GM12878 (cell line): ENCODE measurements at regions not wholly inside any gene's neighbourhood (a gene's known extent, or its start where the extent isn't known, plus 50 kb on each side); places are given as distances from the start of the nearest gene placed in this dataset.

Source experiments
- ATAC-seq: fragments of 200-7000 bp; cut with Tn5 transposase; 3 replicates; pipeline ENCODE4 v1.9.1; 2020; ENCODE audit warnings: mild to moderate bottlenecking, moderate library complexity
- BruUV-seq: library from RNA; stranded (reverse); fragments of 400-500 nt; replicated peaks from 2 replicates; lab custom pipeline; 2021; lab: Mats Ljungman, UMichigan
- CTCF ChIA-PET: fragments of 300-600 bp; sonication (Branson Sonifier 250); formaldehyde crosslinking; extraction: SDS; loops from one replicate; lab custom pipeline; 2021; ENCODE audit warnings: inconsistent platforms; lab: Yijun Ruan, JAX
- POLR2A ChIA-PET: fragments of 350-600 bp; formaldehyde crosslinking; extraction: SDS; loops from one replicate; lab custom pipeline; 2021; ENCODE audit warnings: inconsistent platforms; lab: Charles Lee
- RAD21 ChIA-PET: fragments of 300-600 bp; sonication (Branson Sonifier 250); formaldehyde crosslinking; loops from one replicate; lab custom pipeline; 2023; ENCODE audit warnings: antibody characterized with exemption; ENCODE audit not compliant: unreplicated experiment; lab: Charles Lee
- SMC1A ChIA-PET: fragments of 300-600 bp; sonication (Branson Sonifier 250); formaldehyde crosslinking; loops from one replicate; lab custom pipeline; 2023; ENCODE audit not compliant: unreplicated experiment, uncharacterized antibody; lab: Charles Lee
- DNase-seq: peaks from one replicate; pipeline ENCODE4 v3.0.0-alpha.2; 2011; ENCODE audit warnings: low read depth, low spot score
- FAIRE-seq: peaks from 3 replicates; lab custom pipeline; 2011; peaks lifted over from hg19 to GRCh38; lab: Jason Lieb, UNC
- H2AFZ ChIP-seq: 2 replicates; pipeline ENCODE4 v1.6.0; 2011; ENCODE audit warnings: low read depth, low read length, control low read depth; ENCODE audit not compliant: control insufficient read depth
- H3K27ac ChIP-seq: 2 replicates; pipeline ENCODE4 v1.5.1; 2011; ENCODE audit warnings: control low read depth; ENCODE audit not compliant: control insufficient read depth, insufficient read depth
- H3K27me3 ChIP-seq, 2 experiments: replicated peaks in 1 of 2; 2 replicates each; pipeline versions ENCODE4 v1.6.0 to v1.6.1; 2011; ENCODE audit warnings: low read length in 1 of 2; ENCODE audit not compliant: control insufficient read depth in 2 of 2, insufficient read depth in 2 of 2
- H3K36me3 ChIP-seq, 2 experiments: 2 replicates each; pipeline ENCODE4 v1.5.1; 2011; ENCODE audit warnings: low read length in 1 of 2; ENCODE audit not compliant: control insufficient read depth in 2 of 2, insufficient read depth in 2 of 2
- H3K4me1 ChIP-seq: 2 replicates; pipeline ENCODE4 v1.6.1; 2011; ENCODE audit warnings: mild to moderate bottlenecking, low read length, moderate library complexity, mixed read lengths; ENCODE audit not compliant: control insufficient read depth, insufficient read depth
- H3K4me2 ChIP-seq: 2 replicates; pipeline ENCODE4 v1.6.0; 2011; ENCODE audit warnings: control low read depth; ENCODE audit not compliant: control insufficient read depth, insufficient read depth
- H3K4me3 ChIP-seq: fragments of 200-600 bp; sonication (generic); 2 replicates; pipeline ENCODE4 v1.5.1; 2016
- H3K79me2 ChIP-seq: 2 replicates; pipeline ENCODE4 v1.6.0; 2011; ENCODE audit warnings: low read length; ENCODE audit not compliant: control insufficient read depth, insufficient read depth
- H3K9ac ChIP-seq: 2 replicates; pipeline ENCODE4 v1.8.0; 2011; ENCODE audit warnings: low read length, control low read depth, mixed read lengths; ENCODE audit not compliant: control insufficient read depth, insufficient read depth
- H3K9me3 ChIP-seq: replicated peaks from 3 replicates; pipeline ENCODE4 v1.5.1; 2011; ENCODE audit warnings: mild to moderate bottlenecking, low read length; ENCODE audit not compliant: control insufficient read depth, insufficient read depth
- H4K20me1 ChIP-seq: 2 replicates; pipeline ENCODE4 v1.6.0; 2011; ENCODE audit not compliant: control insufficient read depth, insufficient read depth
- CEBPB ChIP-seq, 2 experiments: fragments of 150-350 bp in 1 of 2; IDR thresholded peaks; 2 replicates each; pipeline ENCODE4 v1.6.1; 2012 to 2014; ENCODE audit warnings: low read depth in 2 of 2, low read length in 2 of 2, borderline replicate concordance in 1 of 2, inconsistent platforms in 1 of 2
- DPF2 ChIP-seq: fragments of 450-650 bp; IDR thresholded peaks from 2 replicates; pipeline ENCODE4 v1.6.1; 2017; ENCODE audit warnings: mild to moderate bottlenecking
- IRF5 ChIP-seq: fragments of 450-650 bp; IDR thresholded peaks from 2 replicates; pipeline ENCODE4 v1.6.1; 2017; ENCODE audit warnings: borderline replicate concordance
- RAD21 ChIP-seq: IDR thresholded peaks from 2 replicates; pipeline ENCODE4 v1.6.1; 2011; ENCODE audit warnings: mild to moderate bottlenecking, low read depth, low read length, moderate library complexity; ENCODE audit not compliant: insufficient read depth
- WGBS: methylation state at CpG from one replicate; pipeline ENCODE4 v1.1.6; 2016; ENCODE audit warnings: low lambda C conversion rate; ENCODE audit not compliant: insufficient replicate concordance, insufficient coverage; ENCODE audit errors: missing lambda C conversion rate; 5-methylcytosine and 5-hydroxymethylcytosine counted together
- in situ Hi-C: fragments of 300-500 bp; cut with MboI; formaldehyde crosslinking; loops from 9 replicates; pipeline ENCODE4 v1.14.3; 2018; ENCODE audit warnings: mixed read lengths
- intact Hi-C: fragments of 100-400 bp; cut with micrococcal nuclease; formaldehyde crosslinking; loops from one replicate; pipeline ENCODE4 v1.14.2; 2022; ENCODE audit not compliant: unreplicated experiment

- RAD21 ChIA-PET = interaction anchor here (1.1 to 8.6 kb wide), 3 partner anchors 24 to 37 kb away, joined by 3 to 110 read pairs (median 91); no protein-coding TSS in a partner anchor
Observed at GRCh38 chr14:98171654-98172053, 1100.3 kb downstream of the BCL11B start.

More at GRCh38 chr14:98171654-98172053, 1100.3 kb downstream of the BCL11B start:
- TF ChIP-seq CEBPB (IDR thresholded peaks at IDR 0.05; ENCODE audit: borderline replicate concordance in 1 of 2, low read depth in 2 of 2, low read length in 2 of 2) (no peak), IRF5 (no peak), RAD21 (peak; percentile 42; the same call in 1 of the 2 replicates), DPF2 (0 out of 2 replicates have a peak, but pooled peaks have one; percentile 70)
- DNase-seq (no peak), ATAC-seq (no peak), FAIRE-seq (no peak)
- H4K20me1 ChIP-seq = no peaks in the 10 kb centered on the region
- H3K27ac ChIP-seq = no peak overlapping the region
- POLR2A ChIA-PET = interaction anchor here (1.5 to 2.9 kb wide), 3 partner anchors 14 to 31 kb away, joined by 3 to 10 read pairs (median 4); no protein-coding TSS in a partner anchor
- H3K9me3 ChIP-seq = no peaks in the 10 kb centered on the region; the same call in 2 of the 3 replicates
- WGBS = 0% methylated on average over 3 of the region's 3 CpGs
- no peaks in the 10 kb centered on the region for H3K79me2 ChIP-seq
- no peak overlapping the region for H2AFZ ChIP-seq
- no peaks in the 10 kb centered on the region for H3K36me3 ChIP-seq
- no peak overlapping the region for H3K9ac ChIP-seq
- SMC1A ChIA-PET = interaction anchor here (1.1 to 18.9 kb wide), 6 partner anchors 11 to 55 kb away, joined by 3 to 296 read pairs (median 17); no protein-coding TSS in a partner anchor
- H3K27me3 ChIP-seq = no peaks in the 10 kb centered on the region
- CTCF ChIA-PET = interaction anchor here (1.5 to 6.9 kb wide), 3 partner anchors 11 to 31 kb away, joined by 3 to 45 read pairs (median 11); no protein-coding TSS in a partner anchor
- no peak overlapping the region for H3K4me2 ChIP-seq
- no peak overlapping the region for H3K4me3 ChIP-seq
- BruUV-seq = no TSS peak
- in situ Hi-C loops = no loop called here
- intact Hi-C loops = loop anchor here (2.0 kb wide), 1 partner anchor 27 kb away; no protein-coding TSS in a partner anchor
- H3K4me1 ChIP-seq = peaks cover 5% of the 10 kb centered on the region
